ENCODE measurements at regions not wholly inside any gene's neighbourhood (a gene's known extent, or its start where the extent isn't known, plus 50 kb on each side); places are given as distances from the start of the nearest gene placed in this dataset.

GRCh38 chr5:99029172-99029571, 100.4 kb upstream of the CHD1 start:
- no peak for TF ChIP-seq POLR2AphosphoS5 (IDR thresholded peaks at IDR 0.05)
- no peak for TF ChIP-seq POLR2A (IDR thresholded peaks at IDR 0.05)
